ENCODE measurements at regions not wholly inside any gene's neighbourhood (a gene's known extent, or its start where the extent isn't known, plus 50 kb on each side); places are given as distances from the start of the nearest gene placed in this dataset.

- H3K4me3 ChIP-seq (ENCODE audit: low read depth, low read length, poor library complexity, severe bottlenecking): no peak overlapping the region
- no peaks in the 10 kb centered on the region for H3K4me1 ChIP-seq (ENCODE audit: insufficient read depth, low read length, poor library complexity, severe bottlenecking)
- CTCF ChIA-PET: no interaction called here
- POLR2A ChIA-PET (ENCODE audit: low non-redundant PET): no interaction called here
- no peaks in the 10 kb centered on the region for H3K36me3 ChIP-seq (ENCODE audit: insufficient read depth, low read length, poor library complexity, severe bottlenecking)
- no peak for DNase-seq (ENCODE audit: low spot score)
- H3K27ac ChIP-seq (ENCODE audit: low read depth, low read length, poor library complexity, severe bottlenecking): no peak overlapping the region
- no peak for TF ChIP-seq CTCF (conservative IDR thresholded peaks at IDR 0.05; ENCODE audit: low read depth, low read length)
- TF ChIP-seq EZH2 (IDR thresholded peaks at IDR 0.05; ENCODE audit: borderline replicate concordance, low read depth, low read length, poor library complexity, severe bottlenecking): no peak
- H3K9me3 ChIP-seq (ENCODE audit: low read depth, low read length, poor library complexity, severe bottlenecking): peaks cover 31% of the 10 kb centered on the region
- H3K27me3 ChIP-seq (replicated peaks; ENCODE audit: insufficient read depth, low read depth, low read length, poor library complexity): no peaks in the 10 kb centered on the region
- BruUV-seq (replicated peaks): no TSS peak
- intact Hi-C loops (cut with micrococcal nuclease; ENCODE audit: unreplicated experiment): no loop called here
These were observed 592.0 kb downstream of the ZNF385D start for GRCh38 chr3:21158861-21159542.

- BruUV-seq (replicated peaks): no TSS peak
These were observed 596.1 kb downstream of the ZNF385D start for GRCh38 chr3:21154911-21155310.

GRCh38 chr3:21152555-21152954, 598.5 kb downstream of the ZNF385D start:
- H3K36me3 ChIP-seq (ENCODE audit: insufficient read depth, low read length, poor library complexity, severe bottlenecking): no peaks in the 10 kb centered on the region
- H3K4me3 ChIP-seq (ENCODE audit: low read depth, low read length, poor library complexity, severe bottlenecking): no peak overlapping the region
- peaks cover 5% of the 10 kb centered on the region for H3K9me3 ChIP-seq (ENCODE audit: low read depth, low read length, poor library complexity, severe bottlenecking)
- no peak for DNase-seq (ENCODE audit: low spot score)
- H3K27ac ChIP-seq (ENCODE audit: low read depth, low read length, poor library complexity, severe bottlenecking): no peak overlapping the region
- ChIA-PET POLR2A (ENCODE audit: low non-redundant PET) (no interaction called here), CTCF (no interaction called here)
- intact Hi-C loops (cut with micrococcal nuclease; ENCODE audit: unreplicated experiment): no loop called here
- BruUV-seq (replicated peaks): no TSS peak
- H3K4me1 ChIP-seq (ENCODE audit: insufficient read depth, low read length, poor library complexity, severe bottlenecking): no peaks in the 10 kb centered on the region
- H3K27me3 ChIP-seq (replicated peaks; ENCODE audit: insufficient read depth, low read depth, low read length, poor library complexity): no peaks in the 10 kb centered on the region
- TF ChIP-seq EZH2 (IDR thresholded peaks at IDR 0.05; ENCODE audit: borderline replicate concordance, low read depth, low read length, poor library complexity, severe bottlenecking): no peak
- no peak for TF ChIP-seq CTCF (conservative IDR thresholded peaks at IDR 0.05; ENCODE audit: low read depth, low read length)

More at GRCh38 chr3:21154911-21155310, 596.1 kb downstream of the ZNF385D start:
- intact Hi-C loops (cut with micrococcal nuclease; ENCODE audit: unreplicated experiment): no loop called here
- H3K36me3 ChIP-seq (ENCODE audit: insufficient read depth, low read length, poor library complexity, severe bottlenecking): no peaks in the 10 kb centered on the region
- no peaks in the 10 kb centered on the region for H3K27me3 ChIP-seq (replicated peaks; ENCODE audit: insufficient read depth, low read depth, low read length, poor library complexity)
- H3K27ac ChIP-seq (ENCODE audit: low read depth, low read length, poor library complexity, severe bottlenecking): no peak overlapping the region
- DNase-seq (ENCODE audit: low spot score): no peak
- no peaks in the 10 kb centered on the region for H3K4me1 ChIP-seq (ENCODE audit: insufficient read depth, low read length, poor library complexity, severe bottlenecking)
- CTCF ChIA-PET: no interaction called here
- H3K9me3 ChIP-seq (ENCODE audit: low read depth, low read length, poor library complexity, severe bottlenecking): peaks cover 23% of the 10 kb centered on the region
- TF ChIP-seq EZH2 (IDR thresholded peaks at IDR 0.05; ENCODE audit: borderline replicate concordance, low read depth, low read length, poor library complexity, severe bottlenecking): no peak
- TF ChIP-seq CTCF (conservative IDR thresholded peaks at IDR 0.05; ENCODE audit: low read depth, low read length): no peak
- H3K4me3 ChIP-seq (ENCODE audit: low read depth, low read length, poor library complexity, severe bottlenecking): no peak overlapping the region
- POLR2A ChIA-PET (ENCODE audit: low non-redundant PET): no interaction called here

Measured in A673 (cell line).